ENCODE measurements at regions not wholly inside any gene's neighbourhood (a gene's known extent, or its start where the extent isn't known, plus 50 kb on each side); places are given as distances from the start of the nearest gene placed in this dataset.
A peak's percentile ranks its signal among the peaks of the same experiment; 100 is the strongest.

DNA sequence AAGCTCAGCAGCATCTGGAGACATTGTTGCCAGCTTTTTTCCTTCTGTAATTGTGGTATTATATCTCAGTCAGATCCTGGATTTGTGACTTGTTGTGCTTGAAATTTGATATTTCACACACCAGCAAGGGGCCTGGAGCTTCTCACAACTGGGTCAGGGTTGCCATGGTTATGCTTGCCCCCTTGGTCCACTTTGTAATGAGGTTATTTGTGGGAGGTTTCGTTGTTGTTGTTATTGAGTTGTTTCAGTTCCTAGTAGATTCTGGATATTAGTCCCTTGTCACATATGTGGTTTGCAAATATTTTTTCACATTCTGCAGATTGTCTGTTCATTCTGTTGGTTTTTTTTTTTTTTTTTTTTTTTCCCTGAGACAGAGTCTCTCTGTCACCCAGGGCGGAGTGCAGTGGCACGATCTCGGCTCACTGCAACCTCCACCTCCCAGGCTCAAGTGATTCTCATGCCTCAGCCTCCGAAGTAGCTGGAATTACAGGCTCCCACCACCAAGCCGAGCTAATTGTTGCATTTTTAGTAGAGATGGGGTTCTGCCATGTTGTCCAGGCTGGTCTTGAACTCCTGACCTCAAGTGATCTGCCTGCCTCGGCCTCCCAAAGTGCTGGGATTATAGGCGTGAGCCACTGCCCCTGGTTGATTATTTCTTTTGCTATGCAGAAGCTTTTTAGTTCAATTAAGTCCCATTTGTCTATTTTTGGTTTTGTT, 80.6 kb upstream of the ETV6 start:
- DNase-seq: no peak

DNA sequence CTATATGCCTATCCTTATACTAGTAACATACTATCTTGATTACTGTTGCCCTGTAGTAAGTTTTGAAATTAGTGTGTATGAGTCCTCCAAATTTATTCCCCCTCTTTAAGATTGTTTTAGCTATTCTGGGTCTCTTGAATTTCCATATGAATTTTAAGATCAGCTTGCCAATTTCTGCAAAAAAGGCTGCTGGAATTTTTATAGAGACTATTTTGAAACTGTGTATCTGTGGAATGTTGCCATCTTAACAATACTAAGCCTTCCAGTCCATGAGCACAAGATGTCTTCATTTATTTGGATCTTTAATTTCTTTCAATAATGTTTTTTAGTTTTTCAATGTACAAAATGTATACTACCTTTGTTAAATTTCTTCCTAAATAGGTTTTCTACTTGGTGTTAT, 79.8 kb upstream of the ETV6 start:
- DNase-seq: no peak

GRCh38 chr12:11573880-11574279, 75.6 kb upstream of the ETV6 start:
- DNase-seq: no peak

GRCh38 chr12:11576104-11576503, 73.4 kb upstream of the ETV6 start:
- no peak for DNase-seq

- DNase-seq: no peak
These were observed 71.7 kb upstream of the ETV6 start for GRCh38 chr12:11577658-11578260.

DNA sequence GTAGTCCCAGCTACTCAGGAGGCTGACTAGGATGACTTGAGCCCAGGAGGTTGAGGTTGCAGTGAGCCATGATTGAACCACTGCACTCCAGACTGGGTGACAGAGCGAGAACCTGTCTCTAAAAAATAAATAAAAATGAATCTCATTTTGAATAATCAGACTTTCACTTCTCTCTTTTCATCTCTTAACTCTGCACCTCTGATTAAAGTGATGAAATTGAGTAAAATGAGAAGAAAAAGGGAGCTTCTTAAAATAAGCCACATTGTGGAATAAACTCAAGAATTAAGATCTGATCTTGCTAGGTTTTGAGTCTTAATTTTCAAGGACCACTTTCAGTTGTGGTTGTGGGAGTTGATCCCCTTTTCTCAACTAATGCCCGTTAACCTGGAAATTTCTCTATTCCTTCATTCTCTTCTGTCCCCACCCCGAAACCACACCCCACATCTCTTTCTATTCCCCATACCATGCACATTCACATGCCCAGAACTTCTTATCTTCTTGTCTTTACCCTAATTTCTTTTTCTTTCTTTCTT, 70.9 kb upstream of the ETV6 start:
- no peak for DNase-seq

DNA sequence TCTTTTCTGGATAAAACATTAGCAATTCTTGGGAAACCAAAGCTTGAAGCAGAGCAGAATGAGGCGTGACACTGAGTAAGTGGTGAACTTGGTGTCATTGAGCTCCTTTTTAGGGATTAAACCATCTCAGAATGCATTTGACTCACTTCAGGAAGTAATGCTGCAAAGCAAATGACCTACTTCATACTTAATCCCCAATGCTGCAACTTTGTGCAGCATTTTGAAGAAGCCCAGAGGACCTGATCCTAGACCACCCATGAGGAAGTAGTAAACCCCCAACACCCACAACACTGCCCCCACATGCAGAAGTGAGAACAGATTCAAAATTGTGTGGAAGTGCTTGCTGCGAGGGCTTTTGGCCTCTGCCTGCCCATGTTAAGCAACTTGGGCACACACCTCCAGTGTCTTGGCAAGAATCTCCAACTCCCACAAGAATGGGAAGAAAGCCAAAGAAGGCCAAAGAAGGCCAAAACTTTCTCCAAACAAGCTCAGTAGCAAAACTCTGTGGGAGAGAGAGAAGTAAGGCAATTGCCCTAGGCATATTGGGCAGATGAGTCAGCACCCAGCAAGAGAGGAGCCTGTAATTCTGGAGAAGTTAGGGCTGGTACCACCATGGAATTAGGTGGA, 69.2 kb upstream of the ETV6 start:
- DNase-seq: no peak

GRCh38 chr12:11581179-11581755, 68.2 kb upstream of the ETV6 start:
- DNase-seq: peak; percentile 12

DNA sequence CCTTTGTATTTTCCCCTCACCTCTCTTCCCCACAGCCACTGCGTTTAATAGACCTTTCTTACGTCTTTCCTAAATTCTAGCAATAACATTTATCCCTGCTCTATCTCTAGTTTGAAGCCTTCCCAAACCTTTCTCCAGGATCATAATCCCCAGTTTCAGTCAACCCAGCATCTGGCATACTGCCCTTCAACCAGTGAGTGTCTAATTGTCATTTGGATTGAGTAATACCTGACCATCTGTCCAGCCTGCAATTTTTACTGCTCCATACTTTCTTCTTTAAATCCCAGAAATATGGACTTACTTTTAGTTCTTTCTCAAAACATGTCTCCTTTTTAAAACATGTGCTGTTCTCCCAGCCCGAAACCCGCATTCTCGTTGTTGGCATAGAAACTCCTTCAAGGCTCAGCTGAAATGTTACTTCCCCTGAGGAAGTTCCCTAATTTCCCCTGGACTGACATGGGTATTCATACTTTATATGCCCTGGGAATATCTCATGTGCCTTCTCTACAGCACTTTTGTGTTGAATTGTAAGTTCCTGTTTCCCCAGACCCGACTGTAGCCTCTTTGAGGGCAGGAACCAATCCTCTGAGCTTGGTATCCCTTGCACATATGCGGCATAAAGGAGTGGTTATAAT, 65.1 kb upstream of the ETV6 start:
- DNase-seq: no peak

- DNase-seq: no peak
These were observed 57.0 kb upstream of the ETV6 start for GRCh38 chr12:11592484-11592883.

DNA sequence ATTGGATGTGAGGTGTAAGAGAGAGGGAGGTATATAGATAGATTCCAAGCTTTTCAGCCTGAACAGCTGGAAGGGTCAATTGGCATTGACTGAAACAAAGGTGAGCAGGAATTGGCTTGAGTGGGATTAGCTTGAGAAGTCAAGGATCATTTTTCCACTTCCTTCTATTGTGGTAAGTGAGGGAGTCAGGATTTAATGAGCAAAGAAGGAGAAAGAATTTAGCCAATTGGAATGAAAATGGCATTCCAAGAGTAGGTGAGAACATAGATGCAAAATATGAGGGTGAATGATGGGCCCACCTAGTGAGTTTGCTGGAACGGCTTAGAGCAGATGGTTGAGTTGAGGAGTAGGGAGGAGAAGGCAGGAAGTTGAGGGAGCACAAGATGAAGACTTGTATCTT, 56.5 kb upstream of the ETV6 start:
- DNase-seq: no peak

GRCh38 chr12:11595080-11595479, 54.4 kb upstream of the ETV6 start:
- no peak for DNase-seq

GRCh38 chr12:11596141-11596540, 53.3 kb upstream of the ETV6 start:
- no peak for DNase-seq

GRCh38 chr12:11598900-11599299, 50.6 kb upstream of the ETV6 start:
- DNase-seq: no peak

All from NCI-H2081 treated with DMSO at 0.1 percent for 48 hours (cell line).